Pancreas (tissue), 10 donors: ENCODE measurements at regions not wholly inside any gene's neighbourhood (a gene's known extent, or its start where the extent isn't known, plus 50 kb on each side); places are given as distances from the start of the nearest gene placed in this dataset.

ENCODE experiments used
- ATAC-seq, 4 donors: fragments of 200-7000 bp; cut with Tn5 transposase; one replicate each; pipeline versions ENCODE4 v1.8.0 to v1.9.1; 2020; ENCODE audit warnings: mild to moderate bottlenecking in 4 of 4, moderate library complexity in 4 of 4
- DNase-seq, 6 donors: peaks; one replicate each; pipeline ENCODE4 v3.0.0-alpha.2; 2020
- FAIRE-seq: peaks from 2 replicates; lab custom pipeline; 2012; peaks lifted over from hg19 to GRCh38; lab: Jason Lieb, UNC
- H3K27ac ChIP-seq, 4 donors: fragments of 200-600 bp; sonication (generic); 1 replicate in 3 of 4; 2 replicates in 1 of 4; pipeline versions ENCODE4 v1.5.0 to v1.8.0; 2020
- H3K27me3 ChIP-seq, 4 donors: fragments of 200-600 bp; one replicate each; pipeline ENCODE4 v1.8.0; 2021
- H3K36me3 ChIP-seq, 3 donors: fragments of 200-600 bp; sonication (generic) in 1 of 3; one replicate each; pipeline versions ENCODE4 v1.5.0 to v1.8.0; 2020 to 2021
- H3K4me1 ChIP-seq, 3 donors: fragments of 200-600 bp; one replicate each; pipeline ENCODE4 v1.8.0; 2021
- H3K4me3 ChIP-seq, 4 donors: fragments of 200-600 bp; sonication (generic) in 2 of 4; one replicate each; pipeline versions ENCODE4 v1.5.0 to v1.8.0; 2020 to 2021
- H3K9me3 ChIP-seq, 4 donors: fragments of 200-600 bp; one replicate each; pipeline ENCODE4 v1.8.0; 2021
- CTCF ChIP-seq, 4 donors: fragments of 200-600 bp; sonication (generic) in 3 of 4; IDR thresholded peaks; one replicate each; pipeline versions ENCODE4 v1.5.0 to v1.8.0; 2021; ENCODE audit warnings: antibody characterized with exemption in 4 of 4
- WGBS, 2 donors: extraction: QIAGEN DNeasy Blood & Tissue Kit; methylation state at CpG; one replicate each; pipeline ENCODE4 v1.1.7; 2013; 5-methylcytosine and 5-hydroxymethylcytosine counted together
- intact Hi-C, 3 donors: fragments of 100-400 bp; cut with DNase I; formaldehyde crosslinking; loops; one replicate each; pipeline versions ENCODE4 v1.11.1 to v1.14.2; 2022
- donor health status: healthy with polysubstance abuse.
- donor health status: DM: no; HTN: no; CAD: no; lungs with moderate emphysema.
- donor health status: DM: no; HTN: no; CAD: no.
- donor health status: control.
- donor health status: control.
- donor health status: Bipolar disorder and iron deficiency.
- donor health status: DM: yes; HTN: yes; CAD: no.
- donor health status: DM: no; HTN: no; CAD: no.
- donor health status: DM: no; HTN: no; CAD: no.
- donor health status: DM: yes; HTN: yes; CAD: no.

GRCh38 chr4:177064729-177065394, 244.8 kb upstream of the NEIL3 start:
- H3K27me3 ChIP-seq, result no peaks in the 10 kb centered on the region
- DNase-seq (no peak), ATAC-seq (no peak), FAIRE-seq (no peak)
- WGBS, 2 donors, result 60 to 70% methylated on average over 5 of the region's 5 CpGs
- intact Hi-C loops, result no loop called here
- no peak overlapping the region for H3K4me3 ChIP-seq
- TF ChIP-seq CTCF (IDR thresholded peaks at IDR 0.05), result no peak
- no peaks in the 10 kb centered on the region for H3K4me1 ChIP-seq
- no peaks in the 10 kb centered on the region for H3K9me3 ChIP-seq
- H3K36me3 ChIP-seq, result no peaks in the 10 kb centered on the region
- H3K27ac ChIP-seq, result no peak overlapping the region

GRCh38 chr4:177066746-177067145, 242.9 kb upstream of the NEIL3 start:
- no peak for ATAC-seq
- intact Hi-C loops, result no loop called here
- 5 to 7% methylated on average over 1 of the region's 1 CpG for WGBS, 2 donors
- H3K27me3 ChIP-seq, result no peaks in the 10 kb centered on the region
- H3K36me3 ChIP-seq, result no peaks in the 10 kb centered on the region
- no peaks in the 10 kb centered on the region for H3K4me1 ChIP-seq
- H3K27ac ChIP-seq, result no peak overlapping the region
- no peak for FAIRE-seq
- no peak overlapping the region for H3K4me3 ChIP-seq
- no peak for TF ChIP-seq CTCF (IDR thresholded peaks at IDR 0.05)
- no peak for DNase-seq
- H3K9me3 ChIP-seq, result no peaks in the 10 kb centered on the region

DNA sequence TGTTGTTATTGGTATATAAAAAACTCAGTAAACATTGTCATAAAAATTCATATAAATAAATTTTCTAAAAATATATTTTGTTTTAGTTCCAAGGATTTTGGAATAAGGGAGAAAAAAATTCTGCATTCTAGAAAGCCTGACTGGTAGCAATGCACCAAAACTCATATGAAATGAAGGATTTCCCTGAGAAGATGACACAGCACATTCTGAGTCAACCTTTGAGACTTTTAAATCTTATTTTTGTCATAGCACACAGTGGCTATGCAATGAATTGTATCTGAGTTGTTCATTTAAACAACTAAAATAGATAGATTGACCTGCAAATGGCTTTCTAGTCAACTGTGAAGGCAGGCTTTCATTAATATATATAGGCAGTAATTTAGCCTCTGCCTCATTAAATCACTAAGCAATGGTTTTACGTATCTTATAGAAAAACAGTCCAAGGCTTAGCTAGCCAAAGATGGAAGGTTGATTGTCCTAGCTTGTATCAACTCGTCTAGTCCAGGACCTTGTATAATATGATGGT, 239.1 kb upstream of the NEIL3 start:
- no peaks in the 10 kb centered on the region for H3K36me3 ChIP-seq
- H3K27me3 ChIP-seq, result no peaks in the 10 kb centered on the region
- TF ChIP-seq CTCF (IDR thresholded peaks at IDR 0.05), result no peak
- H3K9me3 ChIP-seq, result no peaks in the 10 kb centered on the region
- H3K4me3 ChIP-seq, result no peak overlapping the region
- no peak overlapping the region for H3K27ac ChIP-seq
- no peak for DNase-seq
- intact Hi-C loops, result no loop called here
- WGBS, 2 donors, result 57 to 60% methylated on average over 2 of the region's 2 CpGs
- no peak for FAIRE-seq
- no peak for ATAC-seq
- no peaks in the 10 kb centered on the region for H3K4me1 ChIP-seq

DNA sequence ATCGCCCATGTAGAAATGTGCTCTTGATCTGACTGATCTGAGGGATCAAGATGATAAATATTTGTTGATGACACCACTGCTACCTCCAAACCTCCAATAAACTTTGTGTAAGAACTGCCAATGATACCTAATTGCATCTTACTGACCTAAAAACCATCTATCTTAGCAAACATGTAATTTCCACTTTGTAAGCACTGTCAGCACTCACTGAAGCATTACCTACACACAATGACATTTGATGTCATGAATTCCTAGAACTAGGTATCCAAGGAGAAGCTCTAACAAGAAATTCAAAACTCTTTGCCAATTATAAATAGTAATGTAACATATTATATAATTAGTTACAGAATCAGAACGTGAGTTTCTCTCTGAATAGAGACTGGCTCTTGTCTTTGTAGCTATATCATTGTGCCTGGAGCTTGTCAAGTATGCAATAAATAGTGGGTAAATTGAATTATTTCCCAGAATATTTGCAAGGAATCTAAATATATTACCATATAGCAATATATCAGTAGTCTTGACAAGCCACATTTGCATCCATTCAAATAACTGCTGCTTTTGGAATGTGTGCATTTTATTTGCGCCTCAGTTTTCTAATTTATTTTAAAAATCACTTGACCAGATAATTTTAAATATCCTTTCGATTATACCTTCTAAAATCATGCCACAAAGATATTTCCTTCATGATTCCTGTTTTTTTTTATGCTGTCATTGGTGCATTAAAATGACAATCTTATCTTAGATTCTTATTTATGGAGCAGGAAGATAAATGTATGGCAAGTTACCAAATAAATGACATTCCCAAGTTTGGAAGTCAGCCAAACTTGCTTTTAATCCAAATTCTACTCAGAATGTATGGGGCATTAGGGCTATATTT, 232.3 kb upstream of the NEIL3 start:
- intact Hi-C loops, result no loop called here
- 33 to 45% methylated on average over 4 of the region's 4 CpGs for WGBS, 2 donors
- DNase-seq (no peak), FAIRE-seq (no peak), ATAC-seq (no peak)
- Histone ChIP-seq H3K4me1 (no peaks in the 10 kb centered on the region), H3K27ac (no peak overlapping the region), H3K36me3 (no peaks in the 10 kb centered on the region), H3K9me3 (no peaks in the 10 kb centered on the region), H3K27me3 (no peaks in the 10 kb centered on the region), H3K4me3 (no peak overlapping the region)
- no peak for TF ChIP-seq CTCF (IDR thresholded peaks at IDR 0.05)
